ENCODE measurements at regions not wholly inside any gene's neighbourhood (a gene's known extent, or its start where the extent isn't known, plus 50 kb on each side); places are given as distances from the start of the nearest gene placed in this dataset.
"Not testable (repeated sequence)": the region's sequence is repeated elsewhere in the genome, so short reads cannot be mapped to it uniquely, and the experiment has no call there.

DNA sequence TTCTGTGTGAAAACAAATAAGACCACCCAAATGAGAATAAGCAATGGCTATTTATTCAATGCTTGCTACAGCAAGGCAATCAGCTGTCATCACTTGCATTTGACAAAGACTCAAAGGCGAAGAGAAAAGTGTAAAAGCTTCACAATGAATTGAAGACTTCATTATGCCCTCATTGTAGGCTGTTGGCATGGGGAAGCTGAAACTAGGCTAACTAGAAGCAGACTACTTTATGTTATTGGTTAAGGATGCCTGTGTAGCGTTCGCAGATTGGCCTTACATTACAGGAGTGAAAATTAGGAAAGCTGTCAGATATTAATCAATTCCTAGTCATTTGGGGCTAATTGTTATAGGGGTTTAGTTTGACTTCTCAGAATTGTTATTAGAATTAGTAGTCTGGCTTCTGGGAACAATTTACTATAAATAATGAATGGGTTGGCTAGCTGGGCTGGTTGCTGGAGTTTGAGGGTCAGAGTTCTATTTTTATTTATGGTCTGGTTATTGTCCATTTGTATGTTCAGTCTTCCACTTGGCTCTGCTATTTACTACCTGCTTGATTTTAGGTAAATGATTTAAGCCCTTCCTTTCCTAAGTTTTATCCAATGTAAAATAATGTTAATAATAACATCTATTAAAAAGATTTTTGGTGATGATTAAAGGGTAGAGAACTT lies 437.2 kb upstream of the SYT4 start:
- DNase-seq (ENCODE audit: low read depth in 2 of 2), result no peak

- no peak for DNase-seq (ENCODE audit: low read depth in 2 of 2)
Observed at GRCh38 chr18:43719267-43719795, 442.0 kb upstream of the SYT4 start.

- no peak for DNase-seq (ENCODE audit: low read depth in 2 of 2)
Observed at GRCh38 chr18:43720041-43720440, 442.8 kb upstream of the SYT4 start.

DNA sequence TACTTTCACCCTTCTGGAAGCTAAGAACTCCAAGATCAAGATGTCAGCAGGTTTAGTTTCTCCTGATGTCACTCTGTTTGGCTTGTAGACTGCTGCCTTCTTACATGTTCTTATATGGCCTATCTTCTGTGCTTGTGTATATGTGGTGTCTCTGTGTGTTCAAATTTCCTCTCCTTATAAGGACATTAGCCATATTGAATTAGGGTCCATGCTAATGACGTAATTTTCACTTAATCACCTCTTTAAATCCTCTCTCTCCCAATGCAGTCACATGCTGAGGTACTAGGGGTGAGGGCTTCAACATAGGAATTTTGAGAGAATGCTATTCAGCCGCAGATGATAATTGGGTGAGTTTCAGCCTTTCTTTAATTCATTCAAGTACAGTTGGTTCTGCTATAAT lies 458.3 kb upstream of the SYT4 start:
- DNase-seq (ENCODE audit: low read depth in 2 of 2), result no peak

DNA sequence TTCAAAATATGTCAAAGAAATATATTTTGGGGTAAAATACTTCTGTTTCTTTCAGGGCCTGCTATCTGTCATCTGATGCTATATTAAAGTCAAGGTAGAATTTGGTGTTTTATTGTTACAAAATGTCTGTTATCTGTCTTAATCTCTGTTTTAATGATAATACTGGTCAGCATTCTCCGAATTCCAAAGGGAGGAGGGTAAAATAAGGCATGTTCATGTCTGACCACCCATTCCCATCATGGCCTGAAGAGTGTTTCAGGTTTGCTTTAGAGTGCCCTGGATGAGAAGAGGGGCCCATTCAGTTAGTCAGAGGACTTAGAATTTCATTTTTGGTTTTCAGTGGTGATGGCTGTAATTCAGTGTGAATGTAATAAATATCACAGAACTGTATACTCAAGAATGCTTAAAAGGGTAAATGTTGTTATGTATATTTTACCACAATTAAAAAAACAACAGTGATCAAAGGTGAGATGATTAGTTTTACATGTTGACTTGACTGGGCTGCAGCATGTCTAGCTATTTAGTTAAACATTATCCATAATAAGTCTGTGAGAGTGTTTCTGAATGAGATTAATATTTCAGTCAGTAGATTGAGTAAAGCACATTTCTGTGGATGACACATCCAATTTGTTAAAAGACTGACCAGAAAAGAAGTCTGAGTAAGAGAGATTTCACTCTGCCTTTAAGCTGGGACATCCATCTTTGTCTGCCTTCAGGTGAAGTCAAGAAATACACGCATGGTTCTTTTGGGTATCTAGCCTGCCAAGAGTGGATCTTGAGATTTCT lies 467.9 kb upstream of the SYT4 start:
- no peak for DNase-seq (ENCODE audit: low read depth in 2 of 2)

GRCh38 chr18:43751203-43751602 lies 473.9 kb upstream of the SYT4 start:
- no peak for DNase-seq (ENCODE audit: low read depth in 2 of 2)

DNA sequence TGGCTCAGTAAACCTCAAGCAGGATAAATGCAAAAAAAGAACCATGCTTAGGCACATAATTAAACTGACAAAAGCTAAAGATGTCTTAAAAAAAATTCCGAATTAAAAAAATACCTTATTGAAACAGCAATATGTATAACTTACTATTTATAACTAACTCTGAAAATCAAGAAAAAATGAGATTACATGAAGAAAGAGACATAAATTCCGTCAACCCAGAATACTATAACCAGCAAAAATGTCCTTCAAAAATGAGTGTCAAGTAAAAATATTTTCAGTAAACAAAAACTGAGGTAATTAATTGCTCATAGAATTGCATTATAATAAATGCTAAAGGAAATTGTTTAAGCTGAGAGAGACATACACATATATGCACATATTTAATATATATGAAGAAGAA lies 474.5 kb upstream of the SYT4 start:
- DNase-seq (ENCODE audit: low read depth in 2 of 2), result no peak

- DNase-seq (ENCODE audit: low read depth in 2 of 2), result no peak
Observed at GRCh38 chr18:43757273-43757672, 480.0 kb upstream of the SYT4 start.

DNA sequence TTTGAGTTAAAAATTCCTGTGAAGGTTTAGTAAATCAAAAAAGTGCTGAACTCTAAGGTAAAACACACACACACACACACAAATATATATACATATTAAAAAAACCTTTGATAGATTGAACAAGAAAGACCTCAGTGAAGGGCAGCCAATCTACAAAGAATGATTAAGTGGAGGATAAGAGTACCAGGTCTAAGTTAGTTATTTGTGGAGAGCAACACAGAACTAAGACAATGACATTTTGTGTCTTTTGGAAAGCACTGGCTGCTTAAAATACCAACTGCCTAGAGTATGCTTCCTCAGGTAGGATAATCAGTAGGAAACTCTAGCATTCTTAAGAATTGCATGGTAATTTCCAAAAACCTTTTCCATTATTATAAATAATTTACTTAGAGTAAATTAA lies 481.4 kb upstream of the SYT4 start:
- no peak for DNase-seq (ENCODE audit: low read depth in 2 of 2)

DNA sequence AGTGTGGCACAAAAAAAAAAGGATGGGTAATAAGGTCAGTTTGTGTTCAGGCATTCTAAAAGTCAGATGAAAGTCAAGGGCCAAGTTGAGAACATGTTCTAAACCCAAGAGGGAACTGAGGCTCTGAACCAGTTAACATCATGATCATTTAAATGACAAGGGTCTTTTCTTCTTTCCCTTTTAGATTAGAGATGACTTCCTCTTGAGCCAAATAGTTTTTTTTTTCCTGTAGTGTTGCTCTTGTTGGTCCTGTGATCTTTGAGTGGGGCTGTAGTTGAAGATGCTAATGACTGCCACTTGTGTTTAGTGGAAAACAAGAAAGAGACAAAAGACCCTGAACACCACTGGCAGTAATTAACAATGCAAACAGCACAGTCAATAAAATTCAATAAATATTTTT lies 482.7 kb upstream of the SYT4 start:
- no peak for DNase-seq (ENCODE audit: low read depth in 2 of 2)

GRCh38 chr18:43772907-43773306 lies 495.6 kb upstream of the SYT4 start:
- no peak for DNase-seq (ENCODE audit: low read depth in 2 of 2)

DNA sequence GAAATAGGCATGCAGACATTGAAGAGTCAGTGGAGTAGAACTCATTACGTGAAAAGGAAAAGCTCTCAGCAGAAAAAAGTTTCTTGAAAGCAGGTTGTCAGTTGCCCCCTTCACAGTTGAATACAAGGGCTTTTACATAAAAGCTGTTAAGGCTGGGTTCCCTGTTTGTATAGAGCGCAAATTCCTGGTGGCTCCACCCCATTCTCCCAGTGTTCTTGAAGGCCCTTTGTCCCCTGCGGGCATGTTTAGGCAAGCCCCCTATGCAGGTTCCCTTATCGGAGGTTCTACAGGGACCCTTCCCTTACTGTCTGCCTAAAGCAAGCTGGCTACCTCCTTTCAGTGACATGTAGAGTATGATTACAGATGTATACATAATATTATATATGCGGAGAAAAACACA lies 497.2 kb upstream of the SYT4 start:
- no peak for DNase-seq (ENCODE audit: low read depth in 2 of 2)

- DNase-seq (ENCODE audit: low read depth in 2 of 2), result no peak
Observed at GRCh38 chr18:43775591-43775990, 498.3 kb upstream of the SYT4 start.

- DNase-seq (ENCODE audit: low read depth in 2 of 2), result no peak
Observed at GRCh38 chr18:43776997-43777396, 499.7 kb upstream of the SYT4 start.

GRCh38 chr18:43777636-43778304 lies 500.5 kb upstream of the SYT4 start:
- no peak for DNase-seq (ENCODE audit: low read depth in 2 of 2)

DNA sequence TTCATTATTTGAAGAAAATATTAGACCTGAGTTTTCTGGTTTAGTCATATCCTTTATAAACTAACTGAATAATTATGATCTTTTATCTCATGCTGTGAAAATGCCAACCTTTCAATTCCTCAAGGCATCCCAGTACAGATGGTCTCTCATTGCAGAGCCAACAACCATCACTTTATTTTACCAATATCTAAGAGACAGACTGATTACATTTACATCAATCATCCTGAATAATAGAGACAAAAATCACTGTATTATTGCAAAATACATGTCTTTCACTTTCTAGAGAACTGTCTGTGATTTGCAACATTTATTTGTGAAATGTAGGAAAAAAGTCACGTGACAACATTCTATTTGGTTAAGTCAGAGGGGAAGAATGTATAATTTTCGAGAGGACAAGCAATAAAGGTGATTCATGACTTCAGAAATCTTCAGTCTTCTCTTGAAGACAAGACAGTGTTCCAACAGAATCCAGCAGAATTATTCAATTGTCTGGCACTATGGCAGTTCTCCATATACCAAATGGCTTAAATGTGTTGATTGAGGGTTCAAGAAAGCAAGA lies 503.6 kb upstream of the SYT4 start:
- no peak for DNase-seq (ENCODE audit: low read depth in 2 of 2)

DNA sequence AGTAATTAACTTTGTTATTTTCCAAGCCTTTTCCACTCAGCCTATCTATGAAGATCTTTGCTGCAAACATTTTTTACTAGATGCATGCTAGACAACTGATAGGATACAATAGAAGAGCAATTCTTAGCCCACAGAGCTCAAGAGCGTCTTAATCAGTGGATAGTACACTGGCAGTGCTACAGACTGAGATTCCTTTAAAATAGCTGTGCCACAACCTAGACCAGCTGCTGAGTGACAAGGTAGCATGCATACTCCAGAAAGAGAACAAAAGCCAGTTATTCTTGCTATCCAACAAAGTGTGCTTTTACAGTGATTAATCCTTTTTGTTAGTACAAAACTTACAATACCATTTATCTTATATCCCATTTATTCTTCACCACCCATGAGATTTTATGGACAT lies 507.9 kb upstream of the SYT4 start:
- DNase-seq (ENCODE audit: low read depth in 2 of 2), result no peak

DNA sequence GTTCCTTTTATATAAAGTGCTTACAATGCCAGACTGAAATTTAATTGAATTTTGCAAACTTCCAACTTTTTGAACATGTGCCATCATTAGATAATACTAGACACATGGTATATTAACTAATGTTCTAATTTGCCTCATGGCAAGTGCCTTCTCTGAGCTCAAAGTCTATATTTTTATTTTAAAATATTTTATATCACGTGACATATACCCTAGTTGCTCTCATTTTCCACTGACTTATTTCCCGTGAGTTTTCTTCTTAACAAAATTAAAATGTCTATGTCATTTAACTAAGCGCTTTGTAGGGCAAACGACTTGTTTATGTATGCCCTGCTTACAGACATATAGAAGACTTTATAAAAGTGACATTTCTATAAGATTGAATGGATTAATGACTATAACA lies 509.6 kb upstream of the SYT4 start:
- no peak for DNase-seq (ENCODE audit: low read depth in 2 of 2)

GRCh38 chr18:43787721-43788120 lies 510.4 kb upstream of the SYT4 start:
- not testable (repeated sequence) for DNase-seq (ENCODE audit: low read depth in 2 of 2)

DNA sequence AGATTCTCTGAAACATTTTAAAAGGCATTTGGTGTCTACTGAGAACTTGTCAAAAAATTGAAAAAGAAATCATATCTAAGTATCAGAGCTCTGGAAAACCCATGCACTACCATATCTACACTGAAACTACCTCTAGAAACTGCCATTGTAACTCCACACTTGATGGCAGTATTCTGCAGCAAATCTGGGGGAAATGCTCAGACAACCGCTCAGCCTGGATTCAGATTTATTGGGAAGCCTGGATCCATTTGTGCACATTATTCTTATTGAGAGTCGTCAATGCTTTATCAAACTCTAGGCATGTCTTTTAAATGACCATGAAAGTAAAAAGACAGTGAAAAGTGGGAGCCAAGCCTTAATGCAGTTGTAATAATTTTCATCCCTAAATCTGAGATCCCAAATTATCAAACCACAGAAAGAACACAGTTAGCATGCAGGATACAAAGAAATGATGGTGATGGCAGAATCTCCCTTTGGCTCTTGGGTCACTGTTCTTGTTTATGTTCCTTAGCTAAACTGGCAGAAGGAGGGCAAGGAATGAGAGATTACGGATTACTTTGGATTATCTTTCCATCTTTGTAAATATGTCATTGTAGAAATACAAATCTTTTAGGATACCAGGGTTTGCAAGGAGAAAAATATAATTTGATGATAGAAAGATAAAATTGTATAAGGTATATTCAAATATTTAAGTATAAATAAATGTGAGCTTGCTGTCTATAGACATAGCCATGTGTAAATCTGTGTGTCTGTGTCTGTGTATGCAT lies 512.1 kb upstream of the SYT4 start:
- no peak for DNase-seq (ENCODE audit: low read depth in 2 of 2)

DNA sequence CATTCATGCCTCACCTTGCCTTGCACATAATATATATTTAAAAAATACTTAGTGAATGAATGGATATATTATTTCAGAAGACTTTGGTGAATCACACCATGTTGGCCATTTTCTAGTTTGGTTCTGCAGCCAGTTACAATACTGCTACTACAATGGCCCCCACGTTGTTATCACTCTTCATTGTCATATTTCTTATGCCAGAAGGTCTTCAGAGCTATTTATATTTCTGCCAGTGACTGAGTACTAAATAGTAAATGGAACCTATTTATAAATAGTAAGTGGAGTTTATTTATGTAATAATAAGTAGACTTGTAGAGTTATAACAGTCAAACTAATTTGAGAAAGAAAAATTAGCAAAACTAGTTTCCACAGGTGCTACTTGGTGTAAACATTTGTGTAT lies 516.6 kb upstream of the SYT4 start:
- DNase-seq (ENCODE audit: low read depth in 2 of 2), result no peak

DNA sequence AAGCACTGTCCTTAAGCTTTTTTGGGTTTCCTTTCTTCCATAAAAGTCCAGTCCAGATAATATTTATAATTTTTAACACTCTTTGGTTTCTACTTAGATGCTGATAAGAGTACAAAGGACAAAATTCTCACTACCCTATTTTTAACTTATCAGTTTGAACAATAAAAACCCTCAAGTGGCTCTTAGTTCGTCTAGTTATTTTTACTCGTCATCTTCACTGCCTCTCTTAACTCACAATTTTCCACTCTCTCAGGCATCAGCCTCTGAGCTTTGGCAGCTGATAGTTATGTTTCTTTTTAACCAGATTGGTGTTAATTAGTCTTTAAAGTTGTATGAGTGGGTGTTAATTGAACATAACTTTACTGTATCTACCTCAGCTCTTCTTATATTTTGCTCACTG lies 517.1 kb upstream of the SYT4 start:
- DNase-seq (ENCODE audit: low read depth in 2 of 2), result no peak
